ENCODE measurements at regions not wholly inside any gene's neighbourhood (a gene's known extent, or its start where the extent isn't known, plus 50 kb on each side); places are given as distances from the start of the nearest gene placed in this dataset.

GRCh38 chr16:79271583-79271982 is 329.0 kb downstream of the MAF start:
- in situ Hi-C loops (cut with HindIII; ENCODE audit: low pct_unique_long_range_greater_than_20kb, low sequenced_read_pairs), result no loop called here

DNA sequence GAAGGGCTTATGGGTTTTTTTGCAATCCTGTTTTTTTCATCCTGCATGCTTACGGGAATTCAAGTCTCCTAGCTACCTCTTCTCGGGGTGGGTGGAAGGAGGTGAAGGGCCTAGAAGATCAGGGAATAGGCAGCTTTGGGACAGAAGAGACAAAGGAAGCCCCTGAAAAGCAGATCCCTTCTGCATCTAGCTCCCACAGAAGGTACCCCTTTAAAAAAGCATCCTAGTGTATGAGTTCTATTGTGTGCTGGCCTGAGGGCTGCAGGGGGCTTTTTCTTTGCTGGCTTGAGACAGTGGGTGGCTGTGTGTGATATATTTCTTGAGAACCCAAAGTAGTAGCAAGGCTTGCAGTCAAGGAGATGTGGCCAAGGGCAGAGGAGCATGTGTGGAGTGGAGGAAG is 330.5 kb downstream of the MAF start:
- DNase-seq (ENCODE audit: low read depth), result no peak
- in situ Hi-C loops (cut with HindIII; ENCODE audit: low pct_unique_long_range_greater_than_20kb, low sequenced_read_pairs), result no loop called here

More at GRCh38 chr16:79271583-79271982, 329.0 kb downstream of the MAF start:
- DNase-seq (ENCODE audit: low read depth), result no peak

GRCh38 chr16:79269211-79269863 is 331.2 kb downstream of the MAF start:
- DNase-seq (ENCODE audit: low read depth), result no peak
- in situ Hi-C loops (cut with HindIII; ENCODE audit: low pct_unique_long_range_greater_than_20kb, low sequenced_read_pairs), result no loop called here

DNA sequence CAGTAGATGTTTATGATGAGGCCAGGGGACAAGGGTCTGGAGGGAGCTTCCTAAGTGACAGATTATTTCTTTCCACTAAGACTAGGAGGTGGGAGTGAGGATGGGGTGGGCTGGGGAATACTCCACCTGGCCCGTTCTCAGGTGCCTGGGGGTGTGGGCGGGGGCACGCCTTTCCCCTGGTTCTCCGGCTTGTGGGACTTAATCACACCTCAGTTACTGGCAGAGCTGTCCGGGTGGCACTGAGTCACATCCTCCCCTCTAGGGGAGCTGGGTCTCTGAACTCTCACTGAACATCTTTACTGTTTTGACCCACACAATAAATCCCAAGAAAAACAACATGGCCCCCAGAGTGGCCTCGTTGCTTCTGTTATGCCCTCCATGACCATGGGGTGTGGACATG is 332.8 kb downstream of the MAF start:
- in situ Hi-C loops (cut with HindIII; ENCODE audit: low pct_unique_long_range_greater_than_20kb, low sequenced_read_pairs), result no loop called here
- no peak for DNase-seq (ENCODE audit: low read depth)

DNA sequence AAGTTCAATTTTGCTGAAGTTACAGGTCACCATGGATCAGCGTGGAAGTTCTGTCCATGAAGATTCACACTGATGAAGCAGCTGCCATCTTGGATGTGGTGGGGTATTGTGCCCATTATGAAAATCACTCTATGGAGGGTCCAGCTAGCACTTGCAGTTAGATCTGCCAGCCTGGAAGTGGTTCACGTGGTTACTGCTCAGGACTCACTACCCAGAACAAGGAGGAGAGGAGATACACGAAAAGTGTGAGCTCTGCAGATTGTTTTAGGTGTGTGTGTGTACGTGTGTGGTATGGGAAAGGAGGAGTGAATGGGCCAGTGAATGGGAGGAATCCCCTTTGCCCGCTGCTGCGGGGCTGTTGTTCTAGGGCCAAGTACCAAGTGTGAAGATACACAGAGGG is 333.4 kb downstream of the MAF start:
- DNase-seq (ENCODE audit: low read depth), result no peak
- in situ Hi-C loops (cut with HindIII; ENCODE audit: low pct_unique_long_range_greater_than_20kb, low sequenced_read_pairs), result no loop called here

DNA sequence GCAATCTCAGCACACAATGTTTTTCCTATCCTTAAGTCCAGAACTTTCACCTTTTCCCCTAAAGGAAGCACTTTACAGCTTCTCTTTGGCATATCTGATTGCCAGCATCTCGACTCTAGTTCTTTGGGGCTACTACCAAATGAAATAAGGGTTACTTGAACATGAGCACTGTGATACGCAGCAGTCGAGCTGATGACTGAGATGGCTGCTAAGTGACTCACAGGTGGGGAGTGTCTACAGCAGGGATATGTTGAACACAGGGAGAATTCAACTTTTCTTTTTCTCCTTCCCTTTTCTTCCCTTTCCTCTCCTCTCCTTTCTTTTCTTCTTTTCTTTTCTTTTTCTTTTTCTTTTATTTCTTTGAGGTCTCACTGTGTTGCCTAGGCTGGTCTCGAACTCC is 334.8 kb downstream of the MAF start:
- in situ Hi-C loops (cut with HindIII; ENCODE audit: low pct_unique_long_range_greater_than_20kb, low sequenced_read_pairs), result no loop called here
- no peak for DNase-seq (ENCODE audit: low read depth)

- in situ Hi-C loops (cut with HindIII; ENCODE audit: low pct_unique_long_range_greater_than_20kb, low sequenced_read_pairs), result no loop called here
- no peak for DNase-seq (ENCODE audit: low read depth)
These were observed 335.3 kb downstream of the MAF start for GRCh38 chr16:79265196-79265595.

DNA sequence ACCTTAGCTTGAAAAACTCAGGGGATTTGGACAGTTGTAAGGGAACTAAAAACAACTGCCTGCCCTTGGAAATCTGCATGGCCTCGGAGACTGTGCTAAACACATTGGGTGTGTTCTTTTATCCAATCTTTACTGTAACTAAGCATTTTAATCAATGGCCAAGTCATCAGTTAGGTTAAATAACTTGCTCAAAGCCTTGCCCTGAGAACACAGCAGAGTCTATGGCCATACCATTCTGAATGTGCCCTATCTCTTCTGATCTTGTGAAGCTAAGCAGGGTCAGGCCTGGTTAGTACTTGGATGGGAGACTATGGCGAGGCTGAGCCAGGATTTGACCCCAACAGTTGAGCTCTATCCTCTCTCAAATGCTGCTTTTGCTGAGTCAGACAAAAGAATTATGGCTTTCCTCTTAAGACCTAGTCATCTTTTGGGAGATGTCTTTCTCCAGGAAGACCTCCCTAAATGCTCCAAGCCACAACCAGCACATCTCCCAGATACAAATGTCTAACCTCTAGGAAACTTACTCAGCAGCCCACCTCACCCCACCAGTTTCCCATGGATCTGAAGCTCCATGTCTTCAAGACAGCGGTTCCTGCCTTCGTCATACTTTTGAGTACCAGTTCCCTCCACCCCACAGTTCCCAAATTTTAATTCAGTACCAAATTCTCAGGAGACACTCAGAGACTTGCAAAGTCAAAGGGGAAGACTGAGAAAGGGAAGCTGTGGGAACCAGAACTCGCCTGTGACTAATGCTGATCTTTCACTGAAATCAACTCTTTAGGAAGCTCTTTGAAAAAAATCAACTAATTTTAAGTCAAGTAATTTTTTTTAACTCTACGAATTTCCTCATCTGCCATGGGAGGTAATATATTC is 336.1 kb downstream of the MAF start:
- DNase-seq (ENCODE audit: low read depth), result no peak
- in situ Hi-C loops (cut with HindIII; ENCODE audit: low pct_unique_long_range_greater_than_20kb, low sequenced_read_pairs), result no loop called here

GRCh38 chr16:79263425-79263824 is 337.1 kb downstream of the MAF start:
- DNase-seq (ENCODE audit: low read depth), result no peak
- in situ Hi-C loops (cut with HindIII; ENCODE audit: low pct_unique_long_range_greater_than_20kb, low sequenced_read_pairs), result no loop called here

Data from Caki2 (cell line).